ENCODE measurements at regions not wholly inside any gene's neighbourhood (a gene's known extent, or its start where the extent isn't known, plus 50 kb on each side); places are given as distances from the start of the nearest gene placed in this dataset.

GRCh38 chr13:47332149-47332548 is 435.3 kb upstream of the HTR2A start:
- TF ChIP-seq CTCF (IDR thresholded peaks at IDR 0.05) (no peak), POLR2A (IDR thresholded peaks at IDR 0.05) (no peak), EP300 (IDR thresholded peaks at IDR 0.05) (no peak)

All from sigmoid colon (tissue), 4 donors.